ENCODE measurements at regions not wholly inside any gene's neighbourhood (a gene's known extent, or its start where the extent isn't known, plus 50 kb on each side); places are given as distances from the start of the nearest gene placed in this dataset.

- no peak for DNase-seq (ENCODE audit: low read depth in 1 of 2, low spot score in 1 of 2)
- TF ChIP-seq POLR2AphosphoS5 (IDR thresholded peaks at IDR 0.05; ENCODE audit: low read depth) (no peak), REST (IDR thresholded peaks at IDR 0.05; ENCODE audit: insufficient replicate concordance, low read depth) (no peak), CTCF (IDR thresholded peaks at IDR 0.05; ENCODE audit: insufficient read depth, low read length) (no peak), GABPA (IDR thresholded peaks at IDR 0.05; ENCODE audit: low read depth) (no peak), SPI1 (IDR thresholded peaks at IDR 0.05; ENCODE audit: borderline replicate concordance, low read depth) (no peak)
- H3K4me3 ChIP-seq (replicated peaks; ENCODE audit: insufficient read depth, low read length), result no peak overlapping the region
- no peak overlapping the region for H3K27ac ChIP-seq (replicated peaks)
- H3K27me3 ChIP-seq (ENCODE audit: insufficient read depth, poor library complexity, severe bottlenecking), result no peaks in the 10 kb centered on the region
Measured at GRCh38 chr14:84456946-84457345, 1073.0 kb upstream of the FLRT2 start.

GRCh38 chr14:84458881-84459280 lies 1071.1 kb upstream of the FLRT2 start:
- H3K4me3 ChIP-seq (replicated peaks; ENCODE audit: insufficient read depth, low read length), result no peak overlapping the region

GRCh38 chr14:84465880-84466279 lies 1064.1 kb upstream of the FLRT2 start:
- Histone ChIP-seq H3K4me3 (replicated peaks; ENCODE audit: insufficient read depth, low read length) (no peak overlapping the region), H3K27me3 (ENCODE audit: insufficient read depth, poor library complexity, severe bottlenecking) (no peaks in the 10 kb centered on the region), H3K27ac (replicated peaks) (no peak overlapping the region)
- no peak for TF ChIP-seq GABPA (IDR thresholded peaks at IDR 0.05; ENCODE audit: low read depth)
- no peak for DNase-seq (ENCODE audit: low read depth in 1 of 2, low spot score in 1 of 2)

More at GRCh38 chr14:84458881-84459280, 1071.1 kb upstream of the FLRT2 start:
- TF ChIP-seq POLR2AphosphoS5 (IDR thresholded peaks at IDR 0.05; ENCODE audit: low read depth), result no peak
- no peak for TF ChIP-seq GABPA (IDR thresholded peaks at IDR 0.05; ENCODE audit: low read depth)
- no peak for TF ChIP-seq SPI1 (IDR thresholded peaks at IDR 0.05; ENCODE audit: borderline replicate concordance, low read depth)
- no peak for TF ChIP-seq REST (IDR thresholded peaks at IDR 0.05; ENCODE audit: insufficient replicate concordance, low read depth)
- TF ChIP-seq CTCF (IDR thresholded peaks at IDR 0.05; ENCODE audit: insufficient read depth, low read length), result no peak
- H3K27ac ChIP-seq (replicated peaks), result no peak overlapping the region
- DNase-seq (ENCODE audit: low read depth in 1 of 2, low spot score in 1 of 2), result no peak
- H3K27me3 ChIP-seq (ENCODE audit: insufficient read depth, poor library complexity, severe bottlenecking), result no peaks in the 10 kb centered on the region

- Histone ChIP-seq H3K4me3 (replicated peaks; ENCODE audit: insufficient read depth, low read length) (no peak overlapping the region), H3K27ac (replicated peaks) (no peak overlapping the region), H3K27me3 (ENCODE audit: insufficient read depth, poor library complexity, severe bottlenecking) (no peaks in the 10 kb centered on the region)
- no peak for DNase-seq (ENCODE audit: low read depth in 1 of 2, low spot score in 1 of 2)
- TF ChIP-seq REST (IDR thresholded peaks at IDR 0.05; ENCODE audit: insufficient replicate concordance, low read depth) (no peak), SPI1 (IDR thresholded peaks at IDR 0.05; ENCODE audit: borderline replicate concordance, low read depth) (no peak), POLR2AphosphoS5 (IDR thresholded peaks at IDR 0.05; ENCODE audit: low read depth) (no peak), GABPA (IDR thresholded peaks at IDR 0.05; ENCODE audit: low read depth) (no peak), CTCF (IDR thresholded peaks at IDR 0.05; ENCODE audit: insufficient read depth, low read length) (no peak)
Measured at GRCh38 chr14:84468153-84468552, 1061.8 kb upstream of the FLRT2 start.
